Ammon's horn (tissue), 1 donor: ENCODE measurements at regions not wholly inside any gene's neighbourhood (a gene's known extent, or its start where the extent isn't known, plus 50 kb on each side); places are given as distances from the start of the nearest gene placed in this dataset.
"Not testable (repeated sequence)": the region's sequence is repeated elsewhere in the genome, so short reads cannot be mapped to it uniquely, and the experiment has no call there.

Experiments used
- DNase-seq: peaks from one replicate; pipeline ENCODE4 v3.0.0-alpha.2; 2016; ENCODE audit warnings: low spot score

- DNase-seq = no peak
Measured at GRCh38 chr6:4655196-4656025, 120.8 kb upstream of the CDYL start.

GRCh38 chr6:4653141-4653540 is 123.1 kb upstream of the CDYL start:
- no peak for DNase-seq

- no peak for DNase-seq
Measured at GRCh38 chr6:4651831-4652467, 124.3 kb upstream of the CDYL start.

GRCh38 chr6:4649728-4650127 is 126.5 kb upstream of the CDYL start:
- no peak for DNase-seq

GRCh38 chr6:4647414-4648365 is 128.5 kb upstream of the CDYL start:
- DNase-seq = peak; percentile 78

GRCh38 chr6:4645713-4646360 is 130.4 kb upstream of the CDYL start:
- no peak for DNase-seq

- no peak for DNase-seq
Measured at GRCh38 chr6:4644996-4645395, 131.2 kb upstream of the CDYL start.

GRCh38 chr6:4641461-4641860 is 134.7 kb upstream of the CDYL start:
- DNase-seq = no peak

GRCh38 chr6:4640139-4640538 is 136.1 kb upstream of the CDYL start:
- no peak for DNase-seq

GRCh38 chr6:4638641-4639040 is 137.6 kb upstream of the CDYL start:
- no peak for DNase-seq

GRCh38 chr6:4637691-4638433 is 138.3 kb upstream of the CDYL start:
- DNase-seq = no peak

GRCh38 chr6:4636881-4637224 is 139.4 kb upstream of the CDYL start:
- DNase-seq = no peak

- DNase-seq = no peak
Measured at GRCh38 chr6:4636191-4636880, 139.9 kb upstream of the CDYL start.

- no peak for DNase-seq
Measured at GRCh38 chr6:4635666-4636065, 140.5 kb upstream of the CDYL start.

GRCh38 chr6:4632421-4632820 is 143.8 kb upstream of the CDYL start:
- DNase-seq = no peak

GRCh38 chr6:4629789-4630188 is 146.4 kb upstream of the CDYL start:
- DNase-seq = not testable (repeated sequence)

GRCh38 chr6:4625557-4625956 is 150.6 kb upstream of the CDYL start:
- no peak for DNase-seq

GRCh38 chr6:4624726-4625125 is 151.5 kb upstream of the CDYL start:
- no peak for DNase-seq

- no peak for DNase-seq
Measured at GRCh38 chr6:4620284-4621151, 155.7 kb upstream of the CDYL start.

- no peak for DNase-seq
Measured at GRCh38 chr6:4616311-4616710, 159.9 kb upstream of the CDYL start.
